PC-9 (cell line): ENCODE measurements at regions not wholly inside any gene's neighbourhood (a gene's known extent, or its start where the extent isn't known, plus 50 kb on each side); places are given as distances from the start of the nearest gene placed in this dataset.

ENCODE experiments used
- CTCF ChIP-seq: fragments of 200-600 bp; sonication (generic); conservative IDR thresholded peaks from 2 replicates; pipeline ENCODE4 v1.6.1; 2017; ENCODE audit warnings: mixed run types, antibody characterized with exemption, mild to moderate bottlenecking, moderate library complexity
- EZH2 ChIP-seq: fragments of 200-600 bp; sonication (generic); IDR thresholded peaks from 2 replicates; pipeline ENCODE4 v1.8.0; 2017; ENCODE audit warnings: antibody characterized with exemption, low read depth

GRCh38 chr9:84137968-84138367 is 157.4 kb downstream of the RMI1 start:
- TF ChIP-seq CTCF: no peak
- TF ChIP-seq EZH2: no peak
